DMS153 treated with DMSO at 0.1 percent for 48 hours (cell line): ENCODE measurements at regions not wholly inside any gene's neighbourhood (a gene's known extent, or its start where the extent isn't known, plus 50 kb on each side); places are given as distances from the start of the nearest gene placed in this dataset.
A peak's percentile ranks its signal among the peaks of the same experiment; 100 is the strongest.
"Not testable (repeated sequence)": the region's sequence is repeated elsewhere in the genome, so short reads cannot be mapped to it uniquely, and the experiment has no call there.

ENCODE experiments used
- DNase-seq: peaks from one replicate; lab custom pipeline; 2025; ENCODE audit not compliant: unreplicated experiment; lab: John Stamatoyannopoulos, UW

DNA sequence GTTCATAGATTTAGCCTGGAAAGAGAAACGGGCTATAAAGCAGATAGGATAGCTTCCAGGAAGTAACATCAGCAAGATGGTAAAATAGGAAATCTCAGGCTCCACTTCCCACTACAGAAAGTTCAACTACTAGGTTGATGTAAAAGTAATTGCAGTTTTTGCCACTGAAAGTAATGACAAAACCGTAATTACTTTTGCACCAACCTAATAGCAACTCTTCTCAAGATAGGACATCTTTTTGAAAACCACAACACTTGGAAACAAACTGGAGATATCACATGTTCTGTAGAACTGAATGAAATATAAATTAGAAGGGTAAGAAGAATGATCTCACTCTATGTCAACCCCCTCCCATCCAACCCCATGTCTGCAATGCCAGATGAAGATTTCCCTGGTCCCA lies 1154.3 kb downstream of the BCL11A start:
- DNase-seq, result no peak

DNA sequence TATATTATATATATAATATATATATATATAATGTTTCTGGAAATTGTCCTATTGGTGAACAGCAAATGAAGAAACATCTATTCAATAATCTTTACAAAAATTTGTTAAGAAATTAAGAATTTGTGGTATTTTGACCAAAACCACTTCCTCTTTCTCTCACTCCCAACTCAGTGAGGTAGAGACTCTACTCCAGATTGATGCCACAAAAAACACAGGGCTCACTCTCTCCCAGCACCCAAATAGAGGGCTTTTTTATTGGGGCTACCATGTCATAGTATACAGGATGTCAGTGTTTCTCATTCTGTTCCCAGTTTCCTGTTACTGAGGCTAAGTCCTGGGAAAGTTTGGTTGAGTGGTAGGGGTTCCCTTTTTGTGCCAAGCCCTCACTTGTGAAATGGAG lies 1155.4 kb downstream of the BCL11A start:
- DNase-seq, result no peak

DNA sequence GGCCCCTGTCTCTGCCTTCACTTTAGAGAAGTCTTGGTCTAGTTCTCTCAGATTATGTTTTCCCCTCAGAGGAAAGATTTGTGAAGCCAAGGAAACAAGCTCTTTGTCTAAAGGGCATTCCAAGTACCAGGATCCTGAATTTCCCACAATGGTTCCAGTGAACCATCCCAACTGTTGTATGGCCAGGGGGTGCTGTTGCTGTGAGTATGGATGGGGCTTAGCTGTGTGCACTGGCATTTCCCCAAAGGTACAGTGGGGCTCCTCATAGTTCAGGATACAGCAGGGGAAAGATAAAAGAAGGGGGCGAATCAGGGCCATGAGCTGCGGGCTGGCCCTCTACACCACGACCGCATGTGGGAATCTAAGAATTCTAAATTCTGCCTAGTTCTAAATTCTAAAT lies 1154.0 kb upstream of the FANCL start:
- no peak for DNase-seq

DNA sequence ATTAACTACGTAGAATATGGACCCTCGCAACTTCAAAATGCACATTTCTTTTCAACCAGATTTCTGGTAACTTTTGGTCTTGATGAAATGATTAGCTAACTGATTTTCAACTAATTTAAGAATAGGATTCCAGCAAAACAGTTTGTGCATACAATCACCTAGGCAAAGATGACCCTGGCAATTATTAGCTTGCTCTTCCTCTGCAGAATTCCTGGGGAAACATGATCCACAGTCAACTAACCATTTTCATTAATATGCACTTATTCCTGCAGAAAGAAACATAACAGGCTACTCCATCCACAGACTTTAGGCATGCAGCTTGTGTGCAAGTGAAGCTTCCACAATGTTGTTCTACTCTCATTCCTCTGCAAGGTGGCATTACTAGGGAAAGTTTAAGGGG lies 1150.8 kb upstream of the FANCL start:
- DNase-seq, result no peak

DNA sequence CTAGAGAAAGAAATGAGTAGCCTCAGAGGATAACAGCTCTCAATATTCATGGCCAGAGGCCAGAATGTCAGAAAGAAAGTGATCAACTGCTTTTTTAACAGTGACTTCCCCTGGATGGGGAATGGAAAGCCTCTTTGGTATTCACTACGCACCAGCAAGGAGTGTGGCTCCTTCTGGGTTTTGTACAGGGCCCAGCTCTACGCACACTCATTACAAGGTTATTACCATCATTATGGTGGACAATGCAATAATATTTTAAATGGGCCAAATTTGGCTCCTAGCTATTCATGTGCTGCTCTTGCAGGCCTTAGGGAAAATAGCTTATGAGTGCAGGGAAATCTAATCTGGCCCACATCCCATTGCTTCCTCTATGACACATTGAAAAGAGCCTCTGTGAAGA lies 1149.5 kb upstream of the FANCL start:
- no peak for DNase-seq

DNA sequence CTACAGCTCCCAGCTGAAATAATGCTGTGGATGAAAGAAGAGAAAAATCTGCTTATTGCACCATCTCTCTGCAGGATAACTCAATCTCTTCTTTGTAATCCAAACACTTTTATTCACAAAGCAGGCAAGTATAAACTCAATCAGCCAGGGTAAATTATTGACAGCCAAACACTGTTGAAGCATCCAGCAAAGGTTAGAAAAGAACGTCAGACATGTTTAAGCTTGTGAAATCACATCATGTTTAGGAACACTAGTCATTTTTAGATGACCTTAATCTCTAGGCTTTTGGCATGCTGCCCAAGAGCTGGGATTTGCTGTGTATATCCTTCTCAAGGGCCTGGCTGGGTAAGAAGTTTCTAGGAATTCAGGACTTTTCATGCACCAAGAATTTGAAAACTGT lies 1148.1 kb upstream of the FANCL start:
- DNase-seq, result no peak

DNA sequence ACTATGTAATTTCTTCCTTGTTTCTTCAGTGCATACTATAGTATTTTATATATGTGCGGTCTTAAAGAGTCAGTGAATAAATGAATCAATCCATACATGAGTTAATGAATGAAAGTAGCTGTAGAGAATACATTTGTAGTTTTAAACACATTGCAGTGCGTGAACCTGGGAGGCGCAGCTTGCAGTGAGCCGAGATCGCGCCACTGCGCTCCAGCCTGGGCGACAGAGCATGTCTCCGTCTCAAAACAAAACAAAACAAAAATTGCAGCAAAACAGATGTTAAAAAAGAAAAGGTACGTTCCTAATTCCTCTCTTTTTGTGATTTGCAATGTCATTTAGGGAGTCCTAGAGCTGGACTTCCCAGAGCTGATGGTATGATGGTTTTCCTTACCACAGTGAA lies 1144.8 kb upstream of the FANCL start:
- DNase-seq, result no peak

DNA sequence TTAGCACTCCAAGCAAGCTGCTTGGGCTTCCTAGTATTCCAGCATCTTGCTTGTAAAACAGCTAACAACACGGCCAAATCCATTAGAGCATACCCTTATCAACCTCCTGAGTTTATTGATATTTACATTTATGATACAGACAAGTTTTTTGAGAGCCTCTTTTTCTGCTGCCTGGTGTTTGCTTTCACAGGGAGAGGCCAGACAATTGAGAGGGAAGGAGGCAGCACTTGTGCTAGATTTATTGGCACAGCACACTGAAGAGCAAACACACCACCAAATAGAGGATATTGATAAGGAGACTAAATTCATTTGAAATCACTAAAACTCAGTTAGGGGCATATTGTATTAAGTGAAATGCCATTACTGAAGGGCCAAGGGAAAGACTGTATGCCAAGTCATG lies 1142.3 kb upstream of the FANCL start:
- DNase-seq, result peak; percentile 92

DNA sequence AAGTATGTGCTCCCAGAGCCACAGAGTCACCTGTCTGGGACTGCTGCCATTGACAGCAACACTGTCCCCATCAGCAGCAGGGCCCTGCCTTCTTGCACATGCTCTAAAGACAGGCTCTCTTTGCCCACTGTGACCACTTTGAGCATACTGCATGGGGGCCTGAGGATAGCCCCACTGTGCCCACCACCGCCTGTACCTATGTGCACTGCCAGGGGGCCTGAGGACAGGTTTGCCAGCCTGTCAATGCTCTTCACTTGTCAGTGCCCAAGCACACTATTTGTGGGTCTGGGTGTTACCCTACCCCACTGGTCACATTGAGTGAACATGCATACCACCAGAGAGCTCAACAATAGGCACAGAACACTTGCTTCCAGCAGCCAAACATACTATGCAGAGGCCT lies 1137.0 kb upstream of the FANCL start:
- DNase-seq, result no peak

DNA sequence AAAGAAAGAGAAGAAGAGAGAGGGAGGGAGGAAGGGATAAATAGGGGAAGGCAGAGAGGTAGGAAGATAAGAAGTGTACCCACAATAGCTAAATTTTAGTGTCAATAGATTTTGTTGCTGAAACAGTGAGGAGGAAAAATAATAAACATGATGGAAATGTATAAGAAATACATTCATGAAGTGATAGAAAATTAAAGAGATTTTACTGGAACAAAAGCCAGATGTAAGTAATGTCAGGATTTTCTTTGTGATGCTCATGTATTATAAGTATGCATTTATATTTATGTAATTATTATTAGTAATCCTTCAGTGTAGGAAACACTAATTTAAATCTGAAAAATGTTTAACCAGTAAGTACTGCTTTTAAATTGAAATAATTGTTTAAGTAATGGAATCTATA lies 1125.2 kb upstream of the FANCL start:
- no peak for DNase-seq

DNA sequence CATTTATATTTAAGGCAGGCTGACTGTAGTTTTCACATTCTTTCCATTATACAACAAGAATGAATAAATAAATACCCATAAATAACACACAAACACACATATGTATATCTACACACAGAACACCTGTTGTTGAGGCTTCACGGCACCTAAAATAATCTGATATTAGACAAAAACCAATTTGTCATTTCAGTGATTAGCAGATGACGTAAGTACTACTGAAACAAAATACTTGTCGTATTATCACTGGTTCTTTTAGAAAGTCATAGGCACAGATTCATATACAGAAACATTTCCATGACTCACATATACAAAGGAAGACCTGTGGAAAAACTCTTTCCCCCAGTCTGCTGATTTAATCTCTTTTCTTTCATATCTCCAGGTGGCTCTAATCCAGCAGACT lies 1113.4 kb upstream of the FANCL start:
- DNase-seq, result no peak

DNA sequence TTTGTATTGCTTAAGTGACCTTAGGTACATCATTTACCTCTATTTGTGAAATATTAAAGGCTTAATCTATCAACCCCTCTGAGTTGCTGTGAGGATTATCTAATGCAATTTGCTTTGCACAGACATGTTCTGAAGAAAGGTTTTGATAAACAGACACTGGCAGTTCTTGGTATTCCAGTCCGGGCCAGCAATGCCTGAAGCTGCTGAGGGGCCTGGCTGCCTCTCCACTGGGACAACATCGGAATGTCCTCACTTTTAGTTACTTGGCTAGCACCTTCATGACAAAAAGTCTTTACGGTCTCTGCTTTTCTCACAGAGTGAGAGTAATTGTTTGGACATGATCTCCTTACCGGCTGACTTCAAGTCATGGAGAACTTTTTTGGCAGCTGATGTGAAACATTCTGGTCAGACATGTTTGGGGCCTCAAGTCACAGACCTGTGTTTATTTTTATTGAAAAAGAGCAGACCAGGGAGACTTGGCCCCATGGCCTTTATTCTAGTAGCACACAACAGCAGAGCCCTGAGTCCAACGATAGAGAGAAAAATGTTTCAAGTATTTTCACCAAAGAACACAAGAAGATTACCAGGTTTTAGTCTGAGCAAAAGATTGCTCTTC lies 1112.3 kb upstream of the FANCL start:
- no peak for DNase-seq

DNA sequence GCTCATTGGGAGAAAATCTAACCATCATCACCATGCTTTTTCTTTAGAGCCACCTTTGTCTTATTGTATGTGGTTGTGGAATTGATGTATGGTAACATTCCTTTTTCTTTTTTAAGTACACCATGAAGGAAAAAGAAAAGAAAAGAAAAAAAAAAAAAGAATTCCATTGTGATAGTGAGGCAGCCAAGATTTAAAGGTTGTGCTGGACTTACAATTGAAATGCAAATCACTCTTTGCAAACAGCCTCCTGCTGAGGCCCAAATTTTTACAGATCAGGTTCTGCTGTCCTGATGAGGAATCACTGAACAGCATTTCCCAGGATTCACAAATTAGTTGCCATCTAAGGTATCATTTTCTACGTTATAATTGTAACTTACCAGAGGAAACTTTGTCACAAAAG lies 1101.0 kb upstream of the FANCL start:
- no peak for DNase-seq

DNA sequence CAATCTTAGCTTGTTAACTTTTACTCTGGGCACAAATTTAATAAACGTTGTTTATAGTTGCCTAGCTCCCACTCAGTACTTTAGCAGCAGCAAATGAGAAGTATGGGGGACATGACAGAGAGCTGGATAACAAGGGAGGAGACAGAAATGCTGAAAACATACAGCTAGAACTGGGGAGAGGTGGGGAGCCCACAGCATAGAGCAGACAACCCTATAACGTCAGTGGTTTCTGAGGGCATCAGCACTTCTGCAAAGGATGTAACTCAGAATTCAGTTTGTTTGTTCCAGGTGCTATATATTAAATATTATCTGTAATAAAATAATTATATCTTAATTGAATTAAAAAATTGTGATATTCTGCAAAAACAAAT lies 1098.7 kb upstream of the FANCL start:
- DNase-seq, result no peak

DNA sequence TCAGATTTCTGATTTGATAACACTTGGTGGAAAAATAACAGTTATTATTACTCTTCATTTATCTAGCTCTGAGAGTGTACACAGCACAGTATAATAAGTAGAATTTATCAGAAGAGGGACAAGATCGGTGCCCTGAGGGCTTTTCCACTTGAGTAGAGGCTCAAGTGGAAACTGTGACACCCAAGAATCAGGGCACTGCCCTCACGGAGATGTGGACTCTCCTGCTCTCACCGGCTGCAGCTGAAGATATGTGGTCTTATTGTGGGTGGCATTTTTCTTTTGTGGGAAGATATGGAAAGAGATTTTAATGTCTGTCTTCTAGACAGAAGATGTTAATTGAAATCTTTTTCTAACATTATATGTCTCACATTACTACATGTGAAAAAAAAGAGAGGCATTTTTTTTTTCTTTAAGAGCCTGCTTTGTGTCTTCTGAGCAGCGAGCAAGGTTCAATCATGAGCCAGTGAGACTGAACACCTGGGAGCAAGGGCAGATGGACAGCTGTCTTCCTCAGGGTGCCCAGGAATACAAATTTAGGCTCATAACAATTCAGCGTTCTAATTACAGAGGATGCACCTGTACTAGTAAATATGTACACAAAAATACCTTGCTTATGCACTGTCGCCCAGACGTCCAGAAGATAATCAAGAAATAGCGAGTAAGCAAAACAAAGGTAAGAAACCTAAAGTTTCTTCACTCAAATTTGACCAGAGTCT lies 1098.2 kb upstream of the FANCL start:
- DNase-seq, result no peak

DNA sequence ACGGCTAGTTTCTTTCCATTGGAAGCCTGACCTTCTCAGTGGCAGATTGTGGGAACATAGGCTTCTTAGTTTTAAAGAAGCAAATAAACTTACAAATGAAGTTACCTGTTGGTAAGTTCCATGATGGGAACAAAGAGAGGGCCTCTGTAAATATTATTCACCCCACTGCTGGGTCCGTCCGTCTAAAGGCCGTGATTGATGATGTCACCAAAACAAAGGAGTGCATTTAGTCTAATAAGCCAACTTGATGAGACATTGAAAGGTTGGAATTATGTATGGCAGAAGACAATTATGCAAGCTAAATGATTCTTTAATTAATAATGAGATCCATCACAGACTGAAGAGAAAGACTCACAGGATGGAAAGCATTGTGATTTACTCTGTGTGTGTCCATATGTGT lies 1091.9 kb upstream of the FANCL start:
- no peak for DNase-seq

DNA sequence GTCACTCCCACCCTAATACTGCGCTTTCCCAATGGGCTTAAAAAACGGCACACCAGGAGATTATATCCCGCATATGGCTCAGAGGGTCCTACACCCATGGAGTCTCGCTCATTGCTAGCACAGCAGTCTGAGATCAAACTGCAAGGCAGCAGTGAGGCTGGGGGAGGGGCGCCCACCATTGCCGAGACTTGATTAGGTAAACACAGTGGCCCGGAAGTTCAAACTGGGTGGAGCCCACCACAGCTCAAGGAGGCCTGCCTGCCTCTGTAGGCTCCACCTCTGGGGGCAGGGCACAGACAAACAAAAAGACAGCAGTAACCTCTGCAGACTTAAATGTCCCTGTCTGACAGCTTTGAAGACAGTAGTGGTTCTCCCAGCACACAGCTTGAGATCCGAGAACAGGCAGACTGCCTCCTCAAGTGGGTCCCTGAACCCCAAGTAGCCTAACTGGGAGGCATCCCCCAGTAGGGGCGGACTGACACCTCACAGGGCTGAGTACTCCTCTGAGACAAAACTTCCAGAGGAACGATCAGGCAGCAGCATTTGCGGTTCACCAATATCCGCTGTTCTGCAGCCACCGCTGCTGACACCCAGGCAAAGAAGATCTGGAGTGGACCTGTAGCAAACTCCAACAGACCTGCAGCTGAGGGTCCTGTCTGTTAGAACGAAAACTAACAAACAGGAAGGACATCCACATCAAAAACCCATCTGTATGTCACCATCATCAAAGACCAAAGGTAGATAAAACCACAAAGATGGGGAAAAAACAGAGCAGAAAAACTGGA lies 1085.6 kb upstream of the FANCL start:
- not testable (repeated sequence) for DNase-seq

DNA sequence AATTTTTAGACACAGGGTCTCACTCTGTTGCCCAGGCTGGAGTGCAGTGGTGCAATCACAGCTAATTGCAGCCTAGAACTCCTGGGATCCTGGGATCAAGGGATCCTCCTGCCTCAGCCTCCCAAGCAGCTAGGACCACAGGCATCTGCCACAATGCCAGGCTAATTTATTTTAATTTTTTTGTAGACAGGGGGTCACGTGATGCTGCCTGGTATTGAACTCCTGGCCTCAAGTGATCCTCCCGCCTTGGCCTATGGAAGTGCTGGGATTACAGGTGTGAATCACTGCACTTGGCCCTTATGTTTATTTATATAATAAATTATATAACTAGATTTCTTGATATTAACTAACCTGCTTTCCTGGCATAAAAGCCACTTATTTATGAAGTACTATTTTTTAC lies 1081.7 kb upstream of the FANCL start:
- DNase-seq, result no peak

DNA sequence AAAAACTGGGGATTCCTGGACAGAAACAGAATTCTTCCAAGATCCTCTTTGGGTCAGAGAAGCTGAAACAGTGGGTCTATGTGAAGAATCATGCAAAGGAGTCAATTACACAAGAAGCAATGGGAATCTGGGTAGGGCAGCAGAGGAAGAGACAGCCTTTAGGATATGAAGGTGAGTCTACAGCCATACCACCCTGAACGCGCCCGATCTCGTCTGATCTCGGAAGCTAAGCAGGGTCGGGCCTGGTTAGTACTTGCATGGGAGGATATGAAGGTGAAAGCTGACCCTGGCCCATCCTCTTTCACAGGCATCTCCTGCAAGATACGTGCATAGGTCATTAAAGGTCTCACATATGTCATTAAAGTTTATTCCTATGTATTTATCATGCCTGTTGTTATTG lies 1080.9 kb upstream of the FANCL start:
- DNase-seq, result no peak

DNA sequence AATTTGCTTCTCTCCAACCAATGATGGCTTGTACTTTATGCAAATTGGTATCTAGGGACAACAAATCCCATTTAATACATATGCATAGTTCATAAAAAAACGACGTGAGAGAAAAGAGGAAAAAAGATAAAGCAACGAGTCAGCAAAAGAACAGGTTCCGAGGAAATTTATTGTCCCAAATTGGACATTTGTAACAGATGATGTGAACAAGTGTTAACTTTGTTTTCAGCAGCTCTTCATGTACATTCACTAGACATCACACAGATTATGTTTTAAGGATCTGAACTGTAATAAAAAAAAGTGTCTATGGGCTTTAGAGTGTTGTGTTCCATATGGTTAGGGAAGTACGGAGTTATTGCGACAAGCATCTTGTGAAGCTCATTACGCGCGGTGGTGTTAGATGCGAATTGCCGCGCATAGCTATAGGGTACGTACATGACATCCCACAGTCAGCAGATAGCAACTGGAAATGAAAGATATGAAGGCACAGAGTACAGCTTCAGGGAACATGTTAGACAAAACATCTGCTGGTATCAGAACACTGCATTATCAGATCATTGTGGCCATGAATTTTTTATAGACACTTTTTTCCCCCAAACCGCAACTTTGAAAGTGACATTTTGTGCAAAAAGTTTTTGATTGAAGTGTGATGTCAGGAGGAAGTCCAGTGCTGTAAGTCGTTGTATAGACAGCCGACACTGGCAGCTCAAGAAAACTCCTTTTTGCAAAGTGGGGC lies 1073.1 kb upstream of the FANCL start:
- DNase-seq, result no peak

DNA sequence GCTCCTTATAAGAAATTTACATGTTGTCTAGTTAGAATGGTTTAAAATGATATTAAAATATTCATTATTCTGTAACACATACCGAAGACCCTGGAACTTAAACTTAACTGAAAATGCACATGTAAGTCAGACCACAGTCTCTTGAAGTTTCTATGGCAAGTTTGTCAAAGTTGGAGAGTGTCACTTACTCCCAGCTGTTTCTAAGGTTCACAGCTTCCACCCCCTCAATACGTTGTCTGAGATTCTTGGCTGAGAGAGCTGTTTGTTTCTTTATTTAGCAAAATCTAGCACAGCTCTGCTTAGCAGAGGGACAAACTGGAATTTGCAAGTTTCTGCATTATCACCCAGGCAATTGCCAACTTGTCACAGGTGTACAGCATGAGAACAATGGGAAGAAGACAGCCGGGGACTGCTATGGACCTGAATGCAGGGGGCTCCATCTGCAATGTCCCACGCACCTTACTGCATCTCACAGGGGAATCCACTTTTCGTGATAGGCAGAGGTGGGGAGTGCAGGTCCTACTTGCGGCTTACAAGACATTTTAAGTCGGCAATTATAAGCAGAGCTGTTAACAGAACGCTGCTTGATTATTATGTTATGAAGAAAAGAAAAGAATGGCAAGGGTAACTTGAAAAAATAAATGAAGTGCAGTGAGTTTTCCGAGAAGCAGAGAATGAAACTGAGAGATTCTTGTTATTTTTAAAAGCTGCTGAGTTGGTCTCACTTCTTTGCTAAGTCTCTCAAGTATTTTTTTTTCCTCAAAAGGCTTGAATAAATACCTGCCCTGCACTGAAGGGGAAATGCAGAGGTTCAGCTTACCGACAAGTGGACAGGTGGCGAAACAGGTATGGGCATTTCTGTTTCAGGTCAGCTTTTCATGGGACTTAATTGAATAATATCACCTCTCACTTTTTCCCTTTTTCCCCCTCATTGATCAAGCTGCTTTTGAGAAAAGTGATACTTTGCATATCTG lies 1072.1 kb upstream of the FANCL start:
- DNase-seq, result no peak
